Natural killer cell (primary cell): ENCODE measurements at regions not wholly inside any gene's neighbourhood (a gene's known extent, or its start where the extent isn't known, plus 50 kb on each side); places are given as distances from the start of the nearest gene placed in this dataset.
"Not testable (repeated sequence)": the region's sequence is repeated elsewhere in the genome, so short reads cannot be mapped to it uniquely, and the experiment has no call there.

Source experiments
- ATAC-seq, 3 donors: fragments of 150-1000 bp in 2 of 3; fragments of 200-7000 bp in 1 of 3; cut with Tn5 transposase; 1 replicate in 1 of 3; 2 replicates in 2 of 3; pipeline ENCODE4 v1.10.0; 2021; ENCODE audit warnings: mild to moderate bottlenecking in 2 of 3, moderate library complexity in 2 of 3
- DNase-seq, 2 donors: peaks; one replicate each; pipeline versions ENCODE4 v3.0.0 to v3.0.0-alpha.2; 2013 to 2021; ENCODE audit warnings: mixed read lengths in 1 of 2
- H3K27ac ChIP-seq: one replicate; pipeline ENCODE4 v1.5.1; 2013; ENCODE audit warnings: mild to moderate bottlenecking, low read length
- H3K27me3 ChIP-seq: one replicate; pipeline ENCODE4 v1.6.1; 2013; ENCODE audit warnings: low read length; ENCODE audit not compliant: control insufficient read depth, insufficient read depth
- H3K36me3 ChIP-seq: one replicate; pipeline ENCODE4 v1.6.1; 2013; ENCODE audit warnings: low read length; ENCODE audit not compliant: control insufficient read depth, insufficient read depth
- H3K4me1 ChIP-seq: one replicate; pipeline ENCODE4 v1.6.1; 2013; ENCODE audit warnings: low read length; ENCODE audit not compliant: control insufficient read depth, insufficient read depth
- H3K4me3 ChIP-seq: one replicate; pipeline ENCODE4 v1.5.1; 2013; ENCODE audit warnings: low read length
- H3K9me3 ChIP-seq: one replicate; pipeline ENCODE4 v1.6.1; 2013; ENCODE audit warnings: low read length; ENCODE audit not compliant: control insufficient read depth, insufficient read depth
- H3K27ac Mint-ChIP-seq, 2 donors: one replicate each; pipeline ENCODE4 v1.8.0; 2022; ENCODE audit warnings: mild to moderate bottlenecking in 2 of 2, mixed read lengths in 2 of 2, moderate library complexity in 1 of 2
- H3K27me3 Mint-ChIP-seq, 2 donors: one replicate each; pipeline ENCODE4 v1.8.0; 2022; ENCODE audit warnings: low read depth in 2 of 2, mixed read lengths in 2 of 2
- H3K36me3 Mint-ChIP-seq: one replicate; pipeline ENCODE4 v1.8.0; 2022; ENCODE audit warnings: mixed read lengths
- H3K4me1 Mint-ChIP-seq, 2 donors: one replicate each; pipeline ENCODE4 v1.8.0; 2022; ENCODE audit warnings: mixed read lengths in 2 of 2
- H3K4me3 Mint-ChIP-seq: one replicate; pipeline ENCODE4 v1.8.0; 2022; ENCODE audit warnings: mild to moderate bottlenecking, moderate library complexity, mixed read lengths
- H3K9me3 Mint-ChIP-seq, 2 donors: one replicate each; pipeline ENCODE4 v1.8.0; 2022; ENCODE audit warnings: mixed read lengths in 2 of 2
- WGBS: methylation state at CpG from one replicate; pipeline ENCODE4 v1.1.7; 2013; ENCODE audit warnings: missing lambda C conversion rate; ENCODE audit not compliant: insufficient coverage; 5-methylcytosine and 5-hydroxymethylcytosine counted together
- intact Hi-C: fragments of 100-400 bp; cut with micrococcal nuclease; formaldehyde crosslinking; loops from one replicate; pipeline ENCODE4 v1.14.2; 2022
- TF ChIP-seq, protein P1 (sequence below): fragments of 200-600 bp; IDR thresholded peaks from one replicate; pipeline ENCODE4 v1.8.0; 2022; ENCODE audit warnings: antibody characterized with exemption

DNA sequence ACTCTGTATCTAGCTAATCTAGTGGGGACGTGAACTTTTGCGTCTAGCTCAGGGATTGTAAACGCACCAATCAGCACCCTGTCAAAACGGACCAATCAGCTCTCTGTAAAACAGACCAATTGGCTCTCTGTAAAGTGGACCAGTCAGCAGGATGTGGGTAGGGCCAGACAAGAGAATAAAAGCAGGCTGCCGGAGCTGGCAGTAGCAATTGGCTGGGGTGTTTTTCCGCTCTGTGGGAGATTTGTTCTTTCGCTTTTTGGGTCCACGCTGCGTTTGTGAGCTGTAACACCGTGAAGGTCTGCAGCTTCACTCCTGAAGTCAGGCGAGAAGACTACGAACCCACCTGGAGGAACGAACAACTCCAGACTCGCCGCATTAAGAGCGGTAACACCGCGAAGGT is 76.5 kb downstream of the SPRING1 start:
- no peaks in the 10 kb centered on the region for H3K36me3 Mint-ChIP-seq
- no peak for DNase-seq
- TF ChIP-seq, protein P1, sequence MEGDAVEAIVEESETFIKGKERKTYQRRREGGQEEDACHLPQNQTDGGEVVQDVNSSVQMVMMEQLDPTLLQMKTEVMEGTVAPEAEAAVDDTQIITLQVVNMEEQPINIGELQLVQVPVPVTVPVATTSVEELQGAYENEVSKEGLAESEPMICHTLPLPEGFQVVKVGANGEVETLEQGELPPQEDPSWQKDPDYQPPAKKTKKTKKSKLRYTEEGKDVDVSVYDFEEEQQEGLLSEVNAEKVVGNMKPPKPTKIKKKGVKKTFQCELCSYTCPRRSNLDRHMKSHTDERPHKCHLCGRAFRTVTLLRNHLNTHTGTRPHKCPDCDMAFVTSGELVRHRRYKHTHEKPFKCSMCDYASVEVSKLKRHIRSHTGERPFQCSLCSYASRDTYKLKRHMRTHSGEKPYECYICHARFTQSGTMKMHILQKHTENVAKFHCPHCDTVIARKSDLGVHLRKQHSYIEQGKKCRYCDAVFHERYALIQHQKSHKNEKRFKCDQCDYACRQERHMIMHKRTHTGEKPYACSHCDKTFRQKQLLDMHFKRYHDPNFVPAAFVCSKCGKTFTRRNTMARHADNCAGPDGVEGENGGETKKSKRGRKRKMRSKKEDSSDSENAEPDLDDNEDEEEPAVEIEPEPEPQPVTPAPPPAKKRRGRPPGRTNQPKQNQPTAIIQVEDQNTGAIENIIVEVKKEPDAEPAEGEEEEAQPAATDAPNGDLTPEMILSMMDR, result no peak
- H3K27me3 Mint-ChIP-seq, result peaks cover 32 to 33% of the 10 kb centered on the region in 2 donors
- WGBS, result 93% methylated on average over 18 of the region's 18 CpGs
- no peaks in the 10 kb centered on the region for H3K27me3 ChIP-seq
- no peak overlapping the region for H3K27ac ChIP-seq
- no peak overlapping the region for H3K27ac Mint-ChIP-seq
- no peak overlapping the region for H3K4me3 Mint-ChIP-seq
- H3K9me3 ChIP-seq, result no peaks in the 10 kb centered on the region
- no peaks in the 10 kb centered on the region for H3K36me3 ChIP-seq
- intact Hi-C loops, result no loop called here
- no peaks in the 10 kb centered on the region for H3K9me3 Mint-ChIP-seq
- no peak for ATAC-seq
- H3K4me3 ChIP-seq, result no peak overlapping the region
- peaks cover 0 to 4% of the 10 kb centered on the region in 2 donors for H3K4me1 Mint-ChIP-seq
- H3K4me1 ChIP-seq, result no peaks in the 10 kb centered on the region

DNA sequence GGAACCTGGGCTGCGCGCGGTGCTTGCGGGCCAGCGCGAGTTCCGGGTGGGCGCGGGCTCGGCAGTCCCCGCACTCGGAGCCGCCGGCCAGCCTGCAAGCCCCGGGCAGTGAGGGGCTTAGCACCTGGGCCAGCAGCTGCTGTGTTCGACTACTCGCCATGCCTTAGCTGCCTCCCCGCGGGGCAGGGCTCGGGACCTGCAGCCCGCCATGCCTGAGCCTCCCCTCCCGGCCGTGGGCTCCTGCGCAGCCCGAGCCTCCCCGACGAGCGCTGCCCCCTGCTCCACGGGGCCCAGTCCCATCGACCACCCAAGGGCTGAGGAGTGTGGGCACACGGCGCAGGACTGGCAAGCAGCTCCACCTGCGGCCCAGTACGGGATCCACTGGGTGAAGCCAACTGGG is 77.1 kb downstream of the SPRING1 start:
- H3K4me1 Mint-ChIP-seq, intact Hi-C loops, H3K36me3 ChIP-seq, H3K9me3 ChIP-seq, H3K27ac Mint-ChIP-seq, H3K9me3 Mint-ChIP-seq, H3K4me3 Mint-ChIP-seq, H3K27me3 ChIP-seq, H3K36me3 Mint-ChIP-seq, ATAC-seq, H3K27ac ChIP-seq, H3K4me3 ChIP-seq, H3K4me1 ChIP-seq, DNase-seq: not testable (repeated sequence)
- WGBS, result 93% methylated on average over 34 of the region's 34 CpGs
- peaks cover 33 to 35% of the 10 kb centered on the region in 2 donors for H3K27me3 Mint-ChIP-seq

DNA sequence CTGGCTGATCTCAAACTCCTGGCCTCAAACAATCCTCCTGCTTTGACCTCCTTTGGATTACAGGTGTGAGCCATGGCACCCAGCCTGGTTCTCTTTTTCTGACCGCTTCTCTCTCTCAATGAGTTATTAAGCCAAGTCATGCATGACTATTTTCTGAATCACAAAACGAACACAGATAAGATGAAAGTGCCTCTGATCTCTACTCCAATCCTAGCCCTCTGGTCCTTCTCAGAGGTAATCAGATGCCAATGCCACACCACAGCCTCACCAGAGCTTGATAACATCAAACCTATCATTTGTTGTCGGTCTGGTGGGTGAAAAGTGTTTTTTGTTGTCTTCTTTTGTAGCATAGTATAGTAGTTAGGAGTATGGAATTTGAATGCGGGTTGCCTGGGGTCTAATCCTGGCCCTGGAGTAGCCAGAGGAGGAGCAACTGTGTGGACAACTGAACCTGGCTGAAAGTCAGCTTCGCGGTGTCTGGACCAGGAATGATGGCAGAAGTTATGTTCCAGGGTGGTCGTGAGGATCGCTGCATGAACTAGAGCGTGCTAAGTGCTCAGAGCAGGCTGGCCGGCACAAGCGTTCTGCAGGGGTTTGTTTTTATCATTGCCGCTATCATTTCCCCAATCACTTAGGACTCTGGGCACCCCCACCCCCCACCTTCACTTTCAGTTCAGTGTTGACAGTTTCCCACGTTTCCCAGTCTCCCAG is 77.9 kb downstream of the SPRING1 start:
- TF ChIP-seq, protein P1, result no peak
- Mint-ChIP-seq H3K4me1 (peaks cover 0 to 4% of the 10 kb centered on the region in 2 donors), H3K9me3 (no peaks in the 10 kb centered on the region), H3K4me3 (no peak overlapping the region), H3K36me3 (no peaks in the 10 kb centered on the region), H3K27ac (no peak overlapping the region), H3K27me3 (peaks cover 26 to 35% of the 10 kb centered on the region in 2 donors)
- 70% methylated on average over 13 of the region's 13 CpGs for WGBS
- ATAC-seq (peak in 1 of 3 donors; percentile 10), DNase-seq (no peak)
- Histone ChIP-seq H3K9me3 (no peaks in the 10 kb centered on the region), H3K4me1 (no peaks in the 10 kb centered on the region), H3K27ac (no peak overlapping the region), H3K4me3 (no peak overlapping the region), H3K36me3 (no peaks in the 10 kb centered on the region), H3K27me3 (no peaks in the 10 kb centered on the region)
- intact Hi-C loops, result no loop called here

- Mint-ChIP-seq H3K27me3 (peaks cover 34 to 35% of the 10 kb centered on the region in 2 donors), H3K36me3 (no peaks in the 10 kb centered on the region), H3K4me1 (peaks cover 0 to 4% of the 10 kb centered on the region in 2 donors), H3K9me3 (no peaks in the 10 kb centered on the region), H3K4me3 (no peak overlapping the region), H3K27ac (no peak overlapping the region)
- Histone ChIP-seq H3K27ac (no peak overlapping the region), H3K4me3 (no peak overlapping the region), H3K27me3 (no peaks in the 10 kb centered on the region), H3K9me3 (no peaks in the 10 kb centered on the region), H3K36me3 (no peaks in the 10 kb centered on the region), H3K4me1 (no peaks in the 10 kb centered on the region)
- intact Hi-C loops, result no loop called here
- ATAC-seq (no peak), DNase-seq (no peak)
- TF ChIP-seq, protein P1, result no peak
- WGBS, result 67% methylated on average over 11 of the region's 11 CpGs
These were observed 79.9 kb downstream of the SPRING1 start for GRCh38 chr12:116657921-116658495.
